ENCODE measurements at regions not wholly inside any gene's neighbourhood (a gene's known extent, or its start where the extent isn't known, plus 50 kb on each side); places are given as distances from the start of the nearest gene placed in this dataset.

GRCh38 chr22:27210111-27210730, 552.8 kb downstream of the MIAT start:
- intact Hi-C loops (cut with micrococcal nuclease; ENCODE audit: unreplicated experiment), result no loop called here
- no TSS peak for BruUV-seq (replicated peaks)
- no peak for DNase-seq (ENCODE audit: low spot score)
- CTCF ChIA-PET, result no interaction called here
- Histone ChIP-seq H3K4me1 (ENCODE audit: insufficient read depth, low read length, poor library complexity, severe bottlenecking) (peaks cover 9% of the 10 kb centered on the region), H3K27ac (ENCODE audit: low read depth, low read length, poor library complexity, severe bottlenecking) (no peak overlapping the region), H3K27me3 (replicated peaks; ENCODE audit: insufficient read depth, low read depth, low read length, poor library complexity) (no peaks in the 10 kb centered on the region), H3K9me3 (ENCODE audit: low read depth, low read length, poor library complexity, severe bottlenecking) (no peaks in the 10 kb centered on the region), H3K4me3 (ENCODE audit: low read depth, low read length, poor library complexity, severe bottlenecking) (no peak overlapping the region), H3K36me3 (ENCODE audit: insufficient read depth, low read length, poor library complexity, severe bottlenecking) (no peaks in the 10 kb centered on the region)
- TF ChIP-seq EZH2 (IDR thresholded peaks at IDR 0.05; ENCODE audit: borderline replicate concordance, low read depth, low read length, poor library complexity, severe bottlenecking) (no peak), CTCF (conservative IDR thresholded peaks at IDR 0.05; ENCODE audit: low read depth, low read length) (no peak)
- POLR2A ChIA-PET (ENCODE audit: low non-redundant PET), result no interaction called here

- CTCF ChIA-PET, result interaction anchor here (0.7 kb wide), 1 partner anchor 533 kb away, joined by 8 read pairs; no protein-coding TSS in a partner anchor
- no TSS peak for BruUV-seq (replicated peaks)
- intact Hi-C loops (cut with micrococcal nuclease; ENCODE audit: unreplicated experiment), result no loop called here
These were observed 554.7 kb downstream of the MIAT start for GRCh38 chr22:27212102-27212501.

GRCh38 chr22:27212617-27213177, 555.3 kb downstream of the MIAT start:
- no TSS peak for BruUV-seq (replicated peaks)
- Histone ChIP-seq H3K4me1 (ENCODE audit: insufficient read depth, low read length, poor library complexity, severe bottlenecking) (peaks cover 9% of the 10 kb centered on the region), H3K4me3 (ENCODE audit: low read depth, low read length, poor library complexity, severe bottlenecking) (no peak overlapping the region), H3K27ac (ENCODE audit: low read depth, low read length, poor library complexity, severe bottlenecking) (peak overlapping the region; percentile 67), H3K9me3 (ENCODE audit: low read depth, low read length, poor library complexity, severe bottlenecking) (no peaks in the 10 kb centered on the region), H3K36me3 (ENCODE audit: insufficient read depth, low read length, poor library complexity, severe bottlenecking) (no peaks in the 10 kb centered on the region), H3K27me3 (replicated peaks; ENCODE audit: insufficient read depth, low read depth, low read length, poor library complexity) (no peaks in the 10 kb centered on the region)
- no peak for TF ChIP-seq CTCF (conservative IDR thresholded peaks at IDR 0.05; ENCODE audit: low read depth, low read length)
- no peak for TF ChIP-seq EZH2 (IDR thresholded peaks at IDR 0.05; ENCODE audit: borderline replicate concordance, low read depth, low read length, poor library complexity, severe bottlenecking)
- POLR2A ChIA-PET (ENCODE audit: low non-redundant PET), result no interaction called here
- intact Hi-C loops (cut with micrococcal nuclease; ENCODE audit: unreplicated experiment), result no loop called here
- DNase-seq (ENCODE audit: low spot score), result peak; percentile 96
- CTCF ChIA-PET, result interaction anchor here (0.7 kb wide), 1 partner anchor 534 kb away, joined by 8 read pairs; no protein-coding TSS in a partner anchor

More at GRCh38 chr22:27212102-27212501, 554.7 kb downstream of the MIAT start:
- Histone ChIP-seq H3K36me3 (ENCODE audit: insufficient read depth, low read length, poor library complexity, severe bottlenecking) (no peaks in the 10 kb centered on the region), H3K27ac (ENCODE audit: low read depth, low read length, poor library complexity, severe bottlenecking) (peak overlapping the region; percentile 67), H3K4me3 (ENCODE audit: low read depth, low read length, poor library complexity, severe bottlenecking) (no peak overlapping the region), H3K9me3 (ENCODE audit: low read depth, low read length, poor library complexity, severe bottlenecking) (no peaks in the 10 kb centered on the region), H3K27me3 (replicated peaks; ENCODE audit: insufficient read depth, low read depth, low read length, poor library complexity) (no peaks in the 10 kb centered on the region), H3K4me1 (ENCODE audit: insufficient read depth, low read length, poor library complexity, severe bottlenecking) (peaks cover 9% of the 10 kb centered on the region)
- TF ChIP-seq CTCF (conservative IDR thresholded peaks at IDR 0.05; ENCODE audit: low read depth, low read length) (no peak), EZH2 (IDR thresholded peaks at IDR 0.05; ENCODE audit: borderline replicate concordance, low read depth, low read length, poor library complexity, severe bottlenecking) (no peak)
- DNase-seq (ENCODE audit: low spot score), result no peak
- POLR2A ChIA-PET (ENCODE audit: low non-redundant PET), result no interaction called here

Measured in A673 (cell line).